ENCODE measurements at regions not wholly inside any gene's neighbourhood (a gene's known extent, or its start where the extent isn't known, plus 50 kb on each side); places are given as distances from the start of the nearest gene placed in this dataset.

DNA sequence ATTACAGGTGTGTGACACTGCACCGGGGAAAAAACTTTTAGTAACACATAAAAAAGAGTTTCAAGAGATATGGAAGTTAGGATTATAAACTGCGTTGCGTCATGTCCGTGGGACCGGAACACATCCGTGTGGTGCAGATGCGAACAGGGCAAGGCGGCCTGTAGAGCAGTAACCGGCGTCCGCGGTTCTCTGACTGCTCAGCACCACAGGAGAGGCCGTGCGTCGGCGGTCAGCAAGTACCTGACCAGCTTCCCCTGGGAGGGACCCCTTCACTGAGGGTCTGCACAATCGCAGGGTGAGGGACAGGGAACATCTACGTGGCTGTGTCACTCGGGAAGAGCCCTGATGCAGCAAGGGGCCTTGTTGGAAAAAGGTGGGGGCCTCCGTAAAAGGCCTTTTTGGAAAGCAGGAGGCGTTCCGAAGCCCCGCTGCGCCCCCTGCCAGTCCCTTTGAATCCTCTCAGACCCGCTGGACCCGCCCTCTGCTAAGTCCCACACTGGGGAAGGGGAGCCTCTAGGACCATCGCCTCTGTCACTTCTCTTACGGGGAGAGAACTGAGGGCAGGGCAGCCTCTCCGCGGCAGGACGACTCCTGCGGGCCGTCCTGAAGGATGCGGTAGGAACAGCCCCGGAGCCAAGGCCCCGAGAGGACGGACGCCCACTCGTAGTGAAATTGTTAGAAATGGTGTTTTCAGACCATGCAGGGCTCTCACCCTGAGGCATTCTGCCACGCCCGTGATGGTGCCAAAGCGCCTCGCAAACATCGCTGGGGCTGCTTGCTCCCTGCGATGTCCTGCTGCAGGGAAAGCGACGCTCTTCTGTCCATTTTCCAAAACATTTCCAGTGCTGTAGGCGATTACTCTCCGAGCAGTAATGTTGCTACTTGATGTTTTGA is 771.6 kb upstream of the COBL start:
- Histone ChIP-seq H3K9me3 (ENCODE audit: control insufficient read depth in 1 of 2, insufficient read depth in 1 of 2, low read length in 2 of 2) (peaks cover 0 to 14% of the 10 kb centered on the region in 2 experiments), H3K27ac (ENCODE audit: low read depth in 1 of 2, low read length in 2 of 2) (no peak overlapping the region), H3K27me3 (ENCODE audit: control insufficient read depth in 1 of 2, insufficient read depth in 2 of 2, low read length in 2 of 2) (no peaks in the 10 kb centered on the region), H3K36me3 (ENCODE audit: insufficient read depth, low read length) (no peaks in the 10 kb centered on the region), H3K4me3 (ENCODE audit: low read length) (no peak overlapping the region), H3K4me1 (ENCODE audit: insufficient read depth, low read length) (no peaks in the 10 kb centered on the region)
- H3K4me1 Mint-ChIP-seq (ENCODE audit: low read depth): no peaks in the 10 kb centered on the region
- ATAC-seq (ENCODE audit: poor library complexity): no peak
- no peaks in the 10 kb centered on the region for H3K36me3 Mint-ChIP-seq (ENCODE audit: low read depth)
- intact Hi-C loops (cut with DNase I, micrococcal nuclease): no loop called here
- H3K27ac Mint-ChIP-seq: no peak overlapping the region
- DNase-seq: no peak
- H3K27me3 Mint-ChIP-seq: no peaks in the 10 kb centered on the region
- H3K9me3 Mint-ChIP-seq: no peaks in the 10 kb centered on the region
- POLR2A ChIA-PET: no interaction called here
- TF ChIP-seq, protein P1, sequence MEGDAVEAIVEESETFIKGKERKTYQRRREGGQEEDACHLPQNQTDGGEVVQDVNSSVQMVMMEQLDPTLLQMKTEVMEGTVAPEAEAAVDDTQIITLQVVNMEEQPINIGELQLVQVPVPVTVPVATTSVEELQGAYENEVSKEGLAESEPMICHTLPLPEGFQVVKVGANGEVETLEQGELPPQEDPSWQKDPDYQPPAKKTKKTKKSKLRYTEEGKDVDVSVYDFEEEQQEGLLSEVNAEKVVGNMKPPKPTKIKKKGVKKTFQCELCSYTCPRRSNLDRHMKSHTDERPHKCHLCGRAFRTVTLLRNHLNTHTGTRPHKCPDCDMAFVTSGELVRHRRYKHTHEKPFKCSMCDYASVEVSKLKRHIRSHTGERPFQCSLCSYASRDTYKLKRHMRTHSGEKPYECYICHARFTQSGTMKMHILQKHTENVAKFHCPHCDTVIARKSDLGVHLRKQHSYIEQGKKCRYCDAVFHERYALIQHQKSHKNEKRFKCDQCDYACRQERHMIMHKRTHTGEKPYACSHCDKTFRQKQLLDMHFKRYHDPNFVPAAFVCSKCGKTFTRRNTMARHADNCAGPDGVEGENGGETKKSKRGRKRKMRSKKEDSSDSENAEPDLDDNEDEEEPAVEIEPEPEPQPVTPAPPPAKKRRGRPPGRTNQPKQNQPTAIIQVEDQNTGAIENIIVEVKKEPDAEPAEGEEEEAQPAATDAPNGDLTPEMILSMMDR (IDR thresholded peaks at IDR 0.05): no peak
- CTCF ChIA-PET: no interaction called here
- no peak overlapping the region for H3K4me3 Mint-ChIP-seq

DNA sequence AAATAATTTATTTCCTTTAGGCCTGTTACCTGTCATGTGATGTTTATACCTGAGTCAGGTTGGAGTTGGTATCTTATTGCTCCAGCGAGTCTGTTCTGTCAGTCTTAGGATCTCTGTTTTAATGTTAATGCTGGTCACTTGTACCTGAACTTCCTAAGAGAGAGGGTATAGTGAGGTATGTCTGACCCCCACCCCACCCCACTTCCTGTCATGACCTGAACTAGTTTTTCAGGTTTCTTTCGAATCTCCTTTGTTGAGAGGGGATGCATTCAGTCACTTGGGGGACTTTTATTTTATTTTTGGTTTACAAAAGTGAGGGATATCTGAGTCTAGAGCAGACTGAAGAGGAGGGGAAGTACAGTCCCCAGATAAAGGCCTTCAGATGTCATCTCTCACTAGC is 769.0 kb upstream of the COBL start:
- no peak overlapping the region for H3K27ac ChIP-seq (ENCODE audit: low read depth in 1 of 2, low read length in 2 of 2)
- H3K27ac Mint-ChIP-seq: no peak overlapping the region
- H3K4me3 Mint-ChIP-seq: no peak overlapping the region
- H3K9me3 Mint-ChIP-seq: no peaks in the 10 kb centered on the region
- no peaks in the 10 kb centered on the region for H3K36me3 Mint-ChIP-seq (ENCODE audit: low read depth)
- no peaks in the 10 kb centered on the region for H3K27me3 ChIP-seq (ENCODE audit: control insufficient read depth in 1 of 2, insufficient read depth in 2 of 2, low read length in 2 of 2)
- peaks cover 0 to 18% of the 10 kb centered on the region in 2 experiments for H3K9me3 ChIP-seq (ENCODE audit: control insufficient read depth in 1 of 2, insufficient read depth in 1 of 2, low read length in 2 of 2)
- H3K27me3 Mint-ChIP-seq: no peaks in the 10 kb centered on the region
- H3K4me3 ChIP-seq (ENCODE audit: low read length): no peak overlapping the region
- H3K36me3 ChIP-seq (ENCODE audit: insufficient read depth, low read length): no peaks in the 10 kb centered on the region
- TF ChIP-seq, protein P1 (IDR thresholded peaks at IDR 0.05): no peak
- intact Hi-C loops (cut with DNase I, micrococcal nuclease): no loop called here
- no peak for DNase-seq
- H3K4me1 ChIP-seq (ENCODE audit: insufficient read depth, low read length): no peaks in the 10 kb centered on the region
- ChIA-PET CTCF (no interaction called here), POLR2A (no interaction called here)
- no peaks in the 10 kb centered on the region for H3K4me1 Mint-ChIP-seq (ENCODE audit: low read depth)
- no peak for ATAC-seq (ENCODE audit: poor library complexity)

DNA sequence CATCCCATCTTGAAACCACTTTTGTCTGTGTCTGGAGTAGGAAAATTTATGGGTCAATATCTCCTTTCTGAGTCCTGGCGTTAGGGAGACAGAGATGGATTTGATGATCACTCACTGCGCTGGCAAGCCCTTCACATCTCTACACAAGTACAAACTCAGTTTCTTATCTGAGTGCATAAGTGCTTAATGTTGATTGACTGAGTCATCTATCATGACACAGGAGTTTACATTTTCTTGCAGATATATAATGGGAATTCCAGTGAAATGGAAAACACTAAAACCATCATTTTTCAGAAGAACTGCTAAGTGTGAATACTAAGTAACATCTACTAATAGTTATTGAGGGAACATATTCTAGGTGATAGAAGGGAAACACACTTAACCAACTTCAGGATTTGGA is 763.9 kb upstream of the COBL start:
- ATAC-seq (ENCODE audit: poor library complexity): no peak
- H3K4me1 ChIP-seq (ENCODE audit: insufficient read depth, low read length): no peaks in the 10 kb centered on the region
- H3K4me1 Mint-ChIP-seq (ENCODE audit: low read depth): no peaks in the 10 kb centered on the region
- DNase-seq: no peak
- no peak overlapping the region for H3K4me3 Mint-ChIP-seq
- H3K9me3 Mint-ChIP-seq: no peaks in the 10 kb centered on the region
- POLR2A ChIA-PET: no interaction called here
- CTCF ChIA-PET: no interaction called here
- TF ChIP-seq, protein P1 (IDR thresholded peaks at IDR 0.05): no peak
- no peaks in the 10 kb centered on the region for H3K27me3 ChIP-seq (ENCODE audit: control insufficient read depth in 1 of 2, insufficient read depth in 2 of 2, low read length in 2 of 2)
- intact Hi-C loops (cut with DNase I, micrococcal nuclease): no loop called here
- H3K36me3 Mint-ChIP-seq (ENCODE audit: low read depth): no peaks in the 10 kb centered on the region
- H3K27ac ChIP-seq (ENCODE audit: low read depth in 1 of 2, low read length in 2 of 2): no peak overlapping the region
- H3K27me3 Mint-ChIP-seq: no peaks in the 10 kb centered on the region
- peaks cover 8 to 11% of the 10 kb centered on the region in 2 experiments for H3K9me3 ChIP-seq (ENCODE audit: control insufficient read depth in 1 of 2, insufficient read depth in 1 of 2, low read length in 2 of 2)
- no peak overlapping the region for H3K27ac Mint-ChIP-seq
- no peak overlapping the region for H3K4me3 ChIP-seq (ENCODE audit: low read length)
- H3K36me3 ChIP-seq (ENCODE audit: insufficient read depth, low read length): no peaks in the 10 kb centered on the region

Data from CD4-positive, alpha-beta T cell (primary cell).